K562 (cell line): ENCODE measurements at regions not wholly inside any gene's neighbourhood (a gene's known extent, or its start where the extent isn't known, plus 50 kb on each side); places are given as distances from the start of the nearest gene placed in this dataset.
"Not testable (repeated sequence)": the region's sequence is repeated elsewhere in the genome, so short reads cannot be mapped to it uniquely, and the experiment has no call there.

Experiments used
- ATAC-seq: fragments of 200-7000 bp; cut with Tn5 transposase; 3 replicates; pipeline ENCODE4 v1.9.1; 2020; ENCODE audit warnings: moderate library complexity
- BruUV-seq: library from RNA; stranded (reverse); fragments of 400-500 nt; replicated peaks from 2 replicates; lab custom pipeline; 2021; lab: Mats Ljungman, UMichigan
- CTCF ChIA-PET: fragments of 300-600 bp; formaldehyde crosslinking; extraction: SDS; loops from one replicate; lab custom pipeline; 2021; ENCODE audit warnings: low intra/inter-chr PET ratio; lab: Yijun Ruan, JAX
- POLR2A ChIA-PET: fragments of 300-600, 350-650 bp; sonication (Branson Sonifier 250); formaldehyde crosslinking; extraction: SDS; loops from one replicate; lab custom pipeline; 2021; ENCODE audit warnings: antibody characterized with exemption, inconsistent platforms; lab: Yijun Ruan, JAX
- DNase-seq, 4 experiments: peaks; one replicate each; pipeline versions ENCODE4 v3.0.0 to v3.0.0-alpha.2; 2011 to 2018; ENCODE audit warnings: low spot score in 3 of 4, mixed read lengths in 3 of 4; ENCODE audit errors: extremely low read depth in 1 of 4
- FAIRE-seq: peaks from 2 replicates; lab custom pipeline; 2011; peaks lifted over from hg19 to GRCh38; lab: Jason Lieb, UNC
- H2AFZ ChIP-seq: 2 replicates; pipeline ENCODE4 v1.6.0; 2011; ENCODE audit warnings: low read depth, low read length, control low read depth, inconsistent platforms
- H3K27ac ChIP-seq: fragments of 200-600 bp; 3 replicates; pipeline ENCODE4 v1.8.0; 2011; ENCODE audit warnings: low read depth, mild to moderate bottlenecking, control low read depth, inconsistent platforms, low read length, moderate library complexity, mixed read lengths; ENCODE audit errors: extremely low read depth
- H3K27me3 ChIP-seq, 2 experiments: fragments of 300-600 bp in 1 of 2; 2 replicates in 1 of 2; 3 replicates in 1 of 2; pipeline versions ENCODE4 v1.6.0 to v1.8.0; 2011; ENCODE audit warnings: inconsistent platforms in 2 of 2, low read length in 2 of 2, mild to moderate bottlenecking in 1 of 2, mixed read lengths in 1 of 2, moderate library complexity in 1 of 2; ENCODE audit not compliant: control insufficient read depth in 2 of 2, insufficient read depth in 2 of 2
- H3K36me3 ChIP-seq: fragments of 300-600 bp; 3 replicates; pipeline ENCODE4 v1.8.0; 2011; ENCODE audit warnings: mild to moderate bottlenecking, low read length, inconsistent platforms; ENCODE audit not compliant: control insufficient read depth, insufficient read depth
- H3K4me1 ChIP-seq, 2 experiments: fragments of 200-600 bp in 1 of 2; replicated peaks in 1 of 2; 2 replicates in 1 of 2; 3 replicates in 1 of 2; pipeline versions ENCODE4 v1.5.1 to v1.8.0; 2011; ENCODE audit warnings: inconsistent platforms in 2 of 2, low read length in 2 of 2, mild to moderate bottlenecking in 1 of 2, mixed read lengths in 1 of 2, moderate library complexity in 1 of 2; ENCODE audit not compliant: control insufficient read depth in 2 of 2, insufficient read depth in 2 of 2
- H3K4me2 ChIP-seq: 2 replicates; pipeline ENCODE4 v1.6.1; 2011; ENCODE audit warnings: low read length, control low read depth, inconsistent platforms, mixed read lengths; ENCODE audit not compliant: insufficient read depth
- H3K4me3 ChIP-seq: fragments of 200-600 bp; sonication (generic), shearing (Covaris generic); 2 replicates; pipeline ENCODE4 v1.5.1; 2016; ENCODE audit warnings: control low read depth, inconsistent platforms
- H3K79me2 ChIP-seq: fragments of 200-600 bp; 3 replicates; pipeline ENCODE4 v1.8.0; 2011; ENCODE audit warnings: low read length, inconsistent platforms; ENCODE audit not compliant: control insufficient read depth, insufficient read depth
- H3K9ac ChIP-seq, 2 experiments: 2 replicates each; pipeline versions ENCODE4 v1.6.0 to v1.6.1; 2011; ENCODE audit warnings: low read depth in 2 of 2, low read length in 2 of 2, control low read depth in 1 of 2, inconsistent platforms in 1 of 2, mild to moderate bottlenecking in 1 of 2, mixed read lengths in 1 of 2; ENCODE audit not compliant: insufficient read depth in 1 of 2
- H3K9me1 ChIP-seq: one replicate; pipeline ENCODE4 v1.6.0; 2011; ENCODE audit warnings: inconsistent platforms, mild to moderate bottlenecking, low read length, moderate library complexity; ENCODE audit not compliant: control insufficient read depth, insufficient read depth
- H3K9me3 ChIP-seq: replicated peaks from 2 replicates; pipeline ENCODE4 v1.5.1; 2011; ENCODE audit warnings: low read depth, low read length, inconsistent platforms; ENCODE audit not compliant: control insufficient read depth, insufficient read depth
- H4K20me1 ChIP-seq: replicated peaks from 2 replicates; pipeline ENCODE4 v1.6.1; 2011; ENCODE audit warnings: low read length, inconsistent platforms, mixed read lengths; ENCODE audit not compliant: control insufficient read depth, insufficient read depth
- CBX2 ChIP-seq: fragments of 200-600 bp; sonication (generic); IDR thresholded peaks from one replicate; pipeline ENCODE4 v1.6.1; 2012; ENCODE audit warnings: mild to moderate bottlenecking, low read length, inconsistent platforms; ENCODE audit not compliant: insufficient read depth, poor library complexity, severe bottlenecking
- HDAC8 ChIP-seq: fragments of 450-650 bp; IDR thresholded peaks from 2 replicates; pipeline ENCODE4 v1.6.1; 2016; ENCODE audit warnings: mild to moderate bottlenecking, missing genetic modification characterization, moderate library complexity, missing compliant biosample characterization
- KLF10 ChIP-seq: fragments of 250-450 bp; sonication (Bioruptor Pico); IDR thresholded peaks from 2 replicates; pipeline ENCODE4 v1.6.1; 2021; ENCODE audit warnings: matching md5 sums
- L3MBTL2 ChIP-seq: fragments of 450-650 bp; IDR thresholded peaks from 2 replicates; pipeline ENCODE4 v1.6.1; 2016; ENCODE audit warnings: mild to moderate bottlenecking, moderate library complexity
- NCOR1 ChIP-seq: fragments of 450-650 bp; IDR thresholded peaks from 2 replicates; pipeline ENCODE4 v1.6.1; 2016; ENCODE audit warnings: mild to moderate bottlenecking, moderate library complexity
- NR2C2 ChIP-seq, 2 experiments: fragments of 200-800 bp in 1 of 2; sonication (Bioruptor generic) in 1 of 2; sonication (generic) in 1 of 2; formaldehyde crosslinking in 1 of 2; IDR thresholded peaks; 2 replicates each; pipeline versions ENCODE4 v1.6.1 to v1.8.0; 2016 to 2022; ENCODE audit warnings: mild to moderate bottlenecking in 1 of 2, missing compliant biosample characterization in 1 of 2, missing genetic modification characterization in 1 of 2, missing genetic modification reagents in 1 of 2
- NUFIP1 ChIP-seq: fragments of 450-650 bp; IDR thresholded peaks from 2 replicates; pipeline ENCODE4 v1.6.1; 2018; ENCODE audit not compliant: partially characterized antibody
- ZNF175 ChIP-seq: fragments of 200-800 bp; sonication (Bioruptor generic); IDR thresholded peaks from 2 replicates; pipeline ENCODE4 v1.6.1; 2016; ENCODE audit warnings: low read depth, mild to moderate bottlenecking, missing genetic modification characterization, missing compliant biosample characterization
- ZNF445 ChIP-seq: fragments of 250-450 bp; sonication (Bioruptor Pico); IDR thresholded peaks from 2 replicates; pipeline ENCODE4 v1.4.0; 2020; ENCODE audit warnings: low read depth, mild to moderate bottlenecking, moderate library complexity
- WGBS: fragments of 100-300 bp; shearing (Covaris generic); methylation state at CpG from one replicate; pipeline ENCODE4 v1.1.6; 2016; ENCODE audit warnings: low coverage, mixed read lengths; ENCODE audit not compliant: insufficient coverage; ENCODE audit errors: missing lambda C conversion rate; 5-methylcytosine and 5-hydroxymethylcytosine counted together
- in situ Hi-C: fragments of 300-500 bp; cut with MboI; formaldehyde crosslinking; loops from 4 replicates; pipeline ENCODE4 v1.15.0; 2018; ENCODE audit warnings: inconsistent platforms, mixed read lengths
- intact Hi-C: fragments of 100-400 bp; cut with micrococcal nuclease; formaldehyde crosslinking; loops from 2 replicates; pipeline ENCODE4 v1.14.2; 2022
- TF ChIP-seq, protein P1 (sequence below), 2 experiments: fragments of 450-650 bp in 1 of 2; IDR thresholded peaks; 2 replicates each; pipeline ENCODE4 v1.6.1; 2011 to 2017; ENCODE audit warnings: low read depth in 2 of 2, antibody characterized with exemption in 1 of 2, borderline replicate concordance in 1 of 2, low read length in 1 of 2, mild to moderate bottlenecking in 1 of 2, mixed read lengths in 1 of 2; ENCODE audit not compliant: control insufficient read depth in 1 of 2
- TF ChIP-seq, protein P2 (sequence below): fragments of 450-650 bp; formaldehyde crosslinking; IDR thresholded peaks from 2 replicates; pipeline ENCODE4 v1.4.0; 2020; ENCODE audit warnings: mild to moderate bottlenecking, mixed read lengths

DNA sequence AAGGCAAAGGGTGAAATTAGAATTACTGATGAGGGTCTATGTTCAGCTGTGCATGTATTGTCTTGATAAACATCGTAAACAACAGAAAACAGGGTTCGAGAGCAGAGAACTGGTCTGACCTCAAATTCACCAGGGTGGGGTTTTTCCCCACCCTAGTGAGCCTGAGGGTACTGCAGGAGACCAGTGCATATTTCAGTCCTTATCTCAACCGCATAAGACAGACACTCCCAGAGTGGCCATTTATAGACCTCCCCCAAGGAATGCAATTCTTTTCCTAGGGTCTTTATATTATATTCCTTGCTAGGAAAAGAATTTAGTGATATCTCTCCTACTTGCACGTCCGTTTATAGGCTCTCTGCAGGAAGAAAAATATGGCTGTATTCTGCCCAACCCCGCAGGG, 257.0 kb upstream of the OSR1 start:
- H2AFZ ChIP-seq, H3K4me2 ChIP-seq, H3K9me1 ChIP-seq, CTCF ChIA-PET, H3K4me1 ChIP-seq, H3K9me3 ChIP-seq, H3K9ac ChIP-seq, H3K4me3 ChIP-seq, H3K36me3 ChIP-seq, H4K20me1 ChIP-seq, H3K27me3 ChIP-seq, H3K27ac ChIP-seq, POLR2A ChIA-PET, ATAC-seq, FAIRE-seq, intact Hi-C loops, BruUV-seq, H3K79me2 ChIP-seq, DNase-seq, in situ Hi-C loops: not testable (repeated sequence)
- WGBS = 0% methylated on average over 6 of the region's 6 CpGs

DNA sequence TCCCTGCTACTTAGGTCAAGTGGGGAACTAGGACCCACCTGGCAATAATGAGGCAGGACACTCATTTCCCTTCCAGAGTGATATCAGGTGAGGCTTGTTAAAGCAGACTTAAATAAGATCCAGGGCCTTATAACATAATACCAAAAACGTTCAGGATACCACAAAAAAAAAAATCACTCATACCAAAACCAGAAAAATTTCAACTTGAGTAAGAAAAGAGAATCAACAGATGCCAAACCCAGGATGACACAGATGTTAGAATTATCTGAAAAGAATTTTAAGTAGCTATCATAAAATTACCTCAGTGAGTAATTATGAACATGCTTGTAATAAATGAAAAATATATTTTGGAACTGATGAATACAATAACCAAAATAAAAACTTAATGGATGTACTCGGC, 255.6 kb upstream of the OSR1 start:
- Histone ChIP-seq H3K27ac (no peak overlapping the region), H3K36me3 (no peaks in the 10 kb centered on the region), H3K9ac (no peak overlapping the region), H3K27me3 (no peaks in the 10 kb centered on the region), H3K79me2 (no peaks in the 10 kb centered on the region), H4K20me1 (no peaks in the 10 kb centered on the region), H3K4me3 (no peak overlapping the region), H3K9me1 (no peaks in the 10 kb centered on the region), H3K4me2 (no peak overlapping the region), H3K9me3 (no peaks in the 10 kb centered on the region), H3K4me1 (no peaks in the 10 kb centered on the region), H2AFZ (no peak overlapping the region)
- BruUV-seq = no TSS peak
- ATAC-seq = no peak
- in situ Hi-C loops (no loop called here), intact Hi-C loops (no loop called here)
- 3% methylated on average over 2 of the region's 2 CpGs for WGBS
- POLR2A ChIA-PET = no interaction called here
- CTCF ChIA-PET = no interaction called here
- FAIRE-seq = no peak
- DNase-seq = no peak
- TF ChIP-seq L3MBTL2 = no peak
- no peak for TF ChIP-seq CBX2
- no peak for TF ChIP-seq NCOR1
- TF ChIP-seq, protein P1, sequence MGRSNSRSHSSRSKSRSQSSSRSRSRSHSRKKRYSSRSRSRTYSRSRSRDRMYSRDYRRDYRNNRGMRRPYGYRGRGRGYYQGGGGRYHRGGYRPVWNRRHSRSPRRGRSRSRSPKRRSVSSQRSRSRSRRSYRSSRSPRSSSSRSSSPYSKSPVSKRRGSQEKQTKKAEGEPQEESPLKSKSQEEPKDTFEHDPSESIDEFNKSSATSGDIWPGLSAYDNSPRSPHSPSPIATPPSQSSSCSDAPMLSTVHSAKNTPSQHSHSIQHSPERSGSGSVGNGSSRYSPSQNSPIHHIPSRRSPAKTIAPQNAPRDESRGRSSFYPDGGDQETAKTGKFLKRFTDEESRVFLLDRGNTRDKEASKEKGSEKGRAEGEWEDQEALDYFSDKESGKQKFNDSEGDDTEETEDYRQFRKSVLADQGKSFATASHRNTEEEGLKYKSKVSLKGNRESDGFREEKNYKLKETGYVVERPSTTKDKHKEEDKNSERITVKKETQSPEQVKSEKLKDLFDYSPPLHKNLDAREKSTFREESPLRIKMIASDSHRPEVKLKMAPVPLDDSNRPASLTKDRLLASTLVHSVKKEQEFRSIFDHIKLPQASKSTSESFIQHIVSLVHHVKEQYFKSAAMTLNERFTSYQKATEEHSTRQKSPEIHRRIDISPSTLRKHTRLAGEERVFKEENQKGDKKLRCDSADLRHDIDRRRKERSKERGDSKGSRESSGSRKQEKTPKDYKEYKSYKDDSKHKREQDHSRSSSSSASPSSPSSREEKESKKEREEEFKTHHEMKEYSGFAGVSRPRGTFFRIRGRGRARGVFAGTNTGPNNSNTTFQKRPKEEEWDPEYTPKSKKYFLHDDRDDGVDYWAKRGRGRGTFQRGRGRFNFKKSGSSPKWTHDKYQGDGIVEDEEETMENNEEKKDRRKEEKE (IDR thresholded peaks at IDR 0.05; ENCODE audit: borderline replicate concordance in 1 of 2, control insufficient read depth in 1 of 2, low read depth in 2 of 2, low read length in 1 of 2) = no peak
- no peak for TF ChIP-seq NUFIP1
- TF ChIP-seq KLF10 (CRISPR knock-in tag) = no peak
- no peak for TF ChIP-seq ZNF445 (CRISPR knock-in tag)
- no peak for TF ChIP-seq HDAC8 (tag)
- no peak for TF ChIP-seq ZNF175
- TF ChIP-seq, protein P2, sequence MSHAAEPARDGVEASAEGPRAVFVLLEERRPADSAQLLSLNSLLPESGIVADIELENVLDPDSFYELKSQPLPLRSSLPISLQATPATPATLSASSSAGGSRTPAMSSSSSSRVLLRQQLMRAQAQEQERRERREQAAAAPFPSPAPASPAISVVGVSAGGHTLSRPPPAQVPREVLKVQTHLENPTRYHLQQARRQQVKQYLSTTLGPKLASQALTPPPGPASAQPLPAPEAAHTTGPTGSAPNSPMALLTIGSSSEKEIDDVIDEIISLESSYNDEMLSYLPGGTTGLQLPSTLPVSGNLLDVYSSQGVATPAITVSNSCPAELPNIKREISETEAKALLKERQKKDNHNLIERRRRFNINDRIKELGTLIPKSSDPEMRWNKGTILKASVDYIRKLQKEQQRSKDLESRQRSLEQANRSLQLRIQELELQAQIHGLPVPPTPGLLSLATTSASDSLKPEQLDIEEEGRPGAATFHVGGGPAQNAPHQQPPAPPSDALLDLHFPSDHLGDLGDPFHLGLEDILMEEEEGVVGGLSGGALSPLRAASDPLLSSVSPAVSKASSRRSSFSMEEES (CRISPR knock-in tag) = no peak
- TF ChIP-seq NR2C2 (CRISPR knock-in tag; IDR thresholded peaks at IDR 0.05) = no peak
- no peak for TF ChIP-seq NR2C2 (tag; IDR thresholded peaks at IDR 0.05)
